ENCODE measurements at regions not wholly inside any gene's neighbourhood (a gene's known extent, or its start where the extent isn't known, plus 50 kb on each side); places are given as distances from the start of the nearest gene placed in this dataset.
"Not testable (repeated sequence)": the region's sequence is repeated elsewhere in the genome, so short reads cannot be mapped to it uniquely, and the experiment has no call there.

- H4K20me1 ChIP-seq (ENCODE audit: insufficient read depth, low read length): peaks cover 4% of the 10 kb centered on the region; the same call in 1 of the 2 replicates
- H3K36me3 ChIP-seq (replicated peaks; ENCODE audit: low read depth, low read length): no peaks in the 10 kb centered on the region
- no peak overlapping the region for H3K9ac ChIP-seq (ENCODE audit: low read length)
- peaks cover 11% of the 10 kb centered on the region for H3K27me3 ChIP-seq (ENCODE audit: low read depth, low read length)
- H3K4me3 ChIP-seq (ENCODE audit: low read length): no peak overlapping the region
- no peaks in the 10 kb centered on the region for H3K4me1 ChIP-seq (ENCODE audit: low read length)
- H2AFZ ChIP-seq (ENCODE audit: low read depth, low read length): no peak overlapping the region
- no peaks in the 10 kb centered on the region for H3K79me2 ChIP-seq (ENCODE audit: low read length)
- TF ChIP-seq CTCF (IDR thresholded peaks at IDR 0.05; ENCODE audit: low read depth, low read length) (no peak), EZH2phosphoT487 (IDR thresholded peaks at IDR 0.05; ENCODE audit: low read depth) (no peak)
- 0 out of 2 replicates have a peak, but pooled peaks cover 4% of the 10 kb centered on the region for H3K9me3 ChIP-seq (ENCODE audit: insufficient read depth, low read length)
- no peak overlapping the region for H3K4me2 ChIP-seq (ENCODE audit: low read length)
- H3K27ac ChIP-seq (ENCODE audit: low read length): no peak overlapping the region
These were observed 81.7 kb upstream of the PRR5 start for GRCh38 chr22:44620129-44620840.

- not testable (repeated sequence) for H3K79me2 ChIP-seq (ENCODE audit: low read length); H3K4me3 ChIP-seq (ENCODE audit: low read length); H3K9ac ChIP-seq (ENCODE audit: low read length); H3K27me3 ChIP-seq (ENCODE audit: low read depth, low read length); H3K4me1 ChIP-seq (ENCODE audit: low read length); H3K9me3 ChIP-seq (ENCODE audit: insufficient read depth, low read length); H3K36me3 ChIP-seq (replicated peaks; ENCODE audit: low read depth, low read length); H2AFZ ChIP-seq (ENCODE audit: low read depth, low read length); H3K4me2 ChIP-seq (ENCODE audit: low read length); H3K27ac ChIP-seq (ENCODE audit: low read length); H4K20me1 ChIP-seq (ENCODE audit: insufficient read depth, low read length)
These were observed 82.4 kb upstream of the PRR5 start for GRCh38 chr22:44619560-44620128.

- H3K36me3 ChIP-seq (replicated peaks; ENCODE audit: low read depth, low read length); H3K79me2 ChIP-seq (ENCODE audit: low read length); H3K9me3 ChIP-seq (ENCODE audit: insufficient read depth, low read length); H2AFZ ChIP-seq (ENCODE audit: low read depth, low read length); H3K4me3 ChIP-seq (ENCODE audit: low read length); H3K9ac ChIP-seq (ENCODE audit: low read length); H3K4me1 ChIP-seq (ENCODE audit: low read length); H4K20me1 ChIP-seq (ENCODE audit: insufficient read depth, low read length); H3K27me3 ChIP-seq (ENCODE audit: low read depth, low read length); H3K4me2 ChIP-seq (ENCODE audit: low read length); H3K27ac ChIP-seq (ENCODE audit: low read length): not testable (repeated sequence)
These were observed 83.1 kb upstream of the PRR5 start for GRCh38 chr22:44618910-44619309.

- peaks cover 4% of the 10 kb centered on the region; the same call in 1 of the 2 replicates for H4K20me1 ChIP-seq (ENCODE audit: insufficient read depth, low read length)
- H3K9ac ChIP-seq (ENCODE audit: low read length): no peak overlapping the region
- H3K4me2 ChIP-seq (ENCODE audit: low read length): no peak overlapping the region
- H3K4me3 ChIP-seq (ENCODE audit: low read length): no peak overlapping the region
- no peak overlapping the region for H2AFZ ChIP-seq (ENCODE audit: low read depth, low read length)
- H3K79me2 ChIP-seq (ENCODE audit: low read length): no peaks in the 10 kb centered on the region
- H3K4me1 ChIP-seq (ENCODE audit: low read length): no peaks in the 10 kb centered on the region
- TF ChIP-seq CTCF (IDR thresholded peaks at IDR 0.05; ENCODE audit: low read depth, low read length) (no peak), EZH2phosphoT487 (IDR thresholded peaks at IDR 0.05; ENCODE audit: low read depth) (no peak)
- no peaks in the 10 kb centered on the region for H3K27me3 ChIP-seq (ENCODE audit: low read depth, low read length)
- no peak overlapping the region for H3K27ac ChIP-seq (ENCODE audit: low read length)
- 0 out of 2 replicates have a peak, but pooled peaks cover 4% of the 10 kb centered on the region for H3K9me3 ChIP-seq (ENCODE audit: insufficient read depth, low read length)
- H3K36me3 ChIP-seq (replicated peaks; ENCODE audit: low read depth, low read length): no peaks in the 10 kb centered on the region
These were observed 83.6 kb upstream of the PRR5 start for GRCh38 chr22:44618400-44618799.

- no peak for TF ChIP-seq CTCF (IDR thresholded peaks at IDR 0.05; ENCODE audit: low read depth, low read length)
- TF ChIP-seq EZH2phosphoT487 (IDR thresholded peaks at IDR 0.05; ENCODE audit: low read depth): no peak
These were observed 84.2 kb upstream of the PRR5 start for GRCh38 chr22:44617828-44618227.

More at GRCh38 chr22:44617828-44618227, 84.2 kb upstream of the PRR5 start:
- Histone ChIP-seq H3K4me2 (ENCODE audit: low read length) (no peak overlapping the region), H3K79me2 (ENCODE audit: low read length) (no peaks in the 10 kb centered on the region), H3K9ac (ENCODE audit: low read length) (no peak overlapping the region), H3K27me3 (ENCODE audit: low read depth, low read length) (no peaks in the 10 kb centered on the region), H3K36me3 (replicated peaks; ENCODE audit: low read depth, low read length) (no peaks in the 10 kb centered on the region), H3K4me3 (ENCODE audit: low read length) (no peak overlapping the region), H4K20me1 (ENCODE audit: insufficient read depth, low read length) (peaks cover 4% of the 10 kb centered on the region; the same call in 1 of the 2 replicates), H3K4me1 (ENCODE audit: low read length) (no peaks in the 10 kb centered on the region), H3K9me3 (ENCODE audit: insufficient read depth, low read length) (peaks cover 8% of the 10 kb centered on the region; the same call in 1 of the 2 replicates), H2AFZ (ENCODE audit: low read depth, low read length) (no peak overlapping the region), H3K27ac (ENCODE audit: low read length) (no peak overlapping the region)

Measured in OCI-LY3 (cell line).